Gastrocnemius medialis (tissue), 4 donors: ENCODE measurements at regions not wholly inside any gene's neighbourhood (a gene's known extent, or its start where the extent isn't known, plus 50 kb on each side); places are given as distances from the start of the nearest gene placed in this dataset.

Experiments
- ATAC-seq, 2 donors: fragments of 150-250 bp; one replicate each; pipeline ENCODE4 v1.9.1; 2016
- DNase-seq, 2 donors: peaks; one replicate each; pipeline ENCODE4 v3.0.0-alpha.2; 2019
- H3K27ac ChIP-seq, 4 donors: fragments of 200-600 bp; sonication (generic); 1 replicate in 1 of 4; 2 replicates in 3 of 4; pipeline ENCODE4 v1.5.1; 2016 to 2018; ENCODE audit warnings: mild to moderate bottlenecking in 2 of 4, moderate library complexity in 1 of 4
- H3K27me3 ChIP-seq, 3 donors: fragments of 200-600 bp; sonication (generic) in 2 of 3; 1 replicate in 1 of 3; 2 replicates in 2 of 3; pipeline versions ENCODE4 v1.5.1 to v1.6.0; 2016 to 2019; ENCODE audit warnings: mild to moderate bottlenecking in 1 of 3, moderate library complexity in 1 of 3
- H3K36me3 ChIP-seq, 2 donors: fragments of 200-600 bp; sonication (generic) in 1 of 2; one replicate each; pipeline ENCODE4 v1.5.1; 2017 to 2018
- H3K4me1 ChIP-seq, 2 donors: fragments of 200-600 bp; sonication (generic) in 1 of 2; one replicate each; pipeline ENCODE4 v1.5.1; 2016 to 2017; ENCODE audit warnings: mild to moderate bottlenecking in 2 of 2
- H3K4me3 ChIP-seq, 4 donors: fragments of 200-600 bp; sonication (generic) in 3 of 4; 1 replicate in 1 of 4; 2 replicates in 3 of 4; pipeline ENCODE4 v1.5.1; 2016 to 2019; ENCODE audit warnings: mild to moderate bottlenecking in 2 of 4
- H3K9me3 ChIP-seq, 3 donors: fragments of 200-600 bp; sonication (generic) in 2 of 3; 1 replicate in 1 of 3; 2 replicates in 2 of 3; pipeline ENCODE4 v1.5.1; 2016 to 2019
- CTCF ChIP-seq, 5 experiments: fragments of 450-650 bp in 3 of 5; fragments of 200-600 bp in 2 of 5; sonication (generic) in 2 of 5; IDR thresholded peaks in 4 of 5; conservative IDR thresholded peaks in 1 of 5; 1 replicate in 4 of 5; 2 replicates in 1 of 5; pipeline ENCODE4 v1.5.1; 2016 to 2019; ENCODE audit warnings: antibody characterized with exemption in 5 of 5, mild to moderate bottlenecking in 3 of 5, moderate library complexity in 3 of 5
- POLR2A ChIP-seq, 2 donors: fragments of 450-650 bp; IDR thresholded peaks; one replicate each; pipeline ENCODE4 v1.6.1; 2017; ENCODE audit warnings: antibody characterized with exemption in 2 of 2, mild to moderate bottlenecking in 2 of 2, moderate library complexity in 2 of 2
- in situ Hi-C, 4 donors: fragments of 200-750 bp; cut with MboI; loops; one replicate each; pipeline versions ENCODE4 v1.15.0 to v1.8.0; 2017; ENCODE audit warnings: low sequenced_read_pairs in 4 of 4
- intact Hi-C: fragments of 100-400 bp; cut with DNase I; formaldehyde crosslinking; loops from one replicate; pipeline ENCODE4 v1.15.1; 2023; ENCODE audit warnings: low total_unique reads

GRCh38 chr7:112891698-112892097 is 101.5 kb upstream of the TMEM168 start:
- H3K27ac ChIP-seq, result no peak overlapping the region
- ATAC-seq (no peak), DNase-seq (no peak)
- no peak overlapping the region for H3K4me3 ChIP-seq
- no peaks in the 10 kb centered on the region for H3K4me1 ChIP-seq
- TF ChIP-seq POLR2A (IDR thresholded peaks at IDR 0.05) (no peak), CTCF (IDR thresholded peaks at IDR 0.05 in 4 of 5, conservative IDR thresholded peaks at IDR 0.05 in 1 of 5) (no peak)
- no peaks in the 10 kb centered on the region for H3K9me3 ChIP-seq
- in situ Hi-C loops, result loop anchor here in 2 of 4 donors (25.0 kb wide), 1 partner anchor 354 kb away; no protein-coding TSS in a partner anchor
- peaks cover 0 to 19% of the 10 kb centered on the region in 2 donors for H3K36me3 ChIP-seq
- no peaks in the 10 kb centered on the region for H3K27me3 ChIP-seq
- intact Hi-C loops, result loop anchor here (10.0 kb wide), 1 partner anchor 337 kb away; no protein-coding TSS in a partner anchor

DNA sequence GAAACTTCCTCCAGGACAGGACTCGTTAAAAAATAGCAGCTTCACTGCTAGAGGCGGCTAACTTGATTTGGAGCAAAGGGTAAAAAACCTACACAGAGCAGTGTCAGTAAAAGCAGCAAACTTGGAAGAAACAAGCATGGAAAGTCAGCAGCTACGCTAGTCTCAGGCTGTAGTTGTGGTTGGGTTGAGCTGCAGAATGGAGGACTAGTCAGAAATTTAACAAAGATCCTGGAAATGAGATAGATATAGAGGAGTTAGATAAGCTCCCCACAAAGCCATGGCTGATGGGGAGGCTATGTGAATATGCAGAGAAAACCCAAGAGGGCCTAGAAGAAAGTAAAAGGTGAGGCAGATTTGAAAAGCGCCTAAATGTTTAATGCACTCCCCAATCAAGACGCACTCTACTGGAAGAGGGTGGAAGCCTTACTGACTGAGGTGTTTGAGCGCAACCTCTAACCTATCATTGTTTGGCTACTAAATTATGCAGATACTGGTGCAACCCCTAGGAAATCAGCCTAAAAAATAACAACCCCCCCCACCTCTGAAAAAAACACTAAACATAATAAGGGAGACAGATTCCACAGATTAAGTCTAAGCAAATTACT is 99.7 kb upstream of the TMEM168 start:
- Histone ChIP-seq H3K27me3 (no peaks in the 10 kb centered on the region), H3K27ac (no peak overlapping the region), H3K36me3 (peaks cover 0 to 18% of the 10 kb centered on the region in 2 donors), H3K4me3 (no peak overlapping the region), H3K9me3 (no peaks in the 10 kb centered on the region), H3K4me1 (no peaks in the 10 kb centered on the region)
- TF ChIP-seq CTCF (IDR thresholded peaks at IDR 0.05 in 4 of 5, conservative IDR thresholded peaks at IDR 0.05 in 1 of 5) (no peak), POLR2A (IDR thresholded peaks at IDR 0.05) (no peak)
- in situ Hi-C loops (loop anchor here in 2 of 4 donors (25.0 kb wide), 1 partner anchor 353 kb away; no protein-coding TSS in a partner anchor), intact Hi-C loops (loop anchor here (10.0 kb wide), 1 partner anchor 335 kb away; no protein-coding TSS in a partner anchor)
- DNase-seq (no peak), ATAC-seq (no peak)

GRCh38 chr7:112889268-112889667 is 99.1 kb upstream of the TMEM168 start:
- no peaks in the 10 kb centered on the region for H3K27me3 ChIP-seq
- no peaks in the 10 kb centered on the region for H3K4me1 ChIP-seq
- intact Hi-C loops, result no loop called here
- peaks cover 0 to 11% of the 10 kb centered on the region in 2 donors for H3K36me3 ChIP-seq
- DNase-seq (no peak), ATAC-seq (no peak)
- no peaks in the 10 kb centered on the region for H3K9me3 ChIP-seq
- no peak for TF ChIP-seq POLR2A (IDR thresholded peaks at IDR 0.05)
- no peak for TF ChIP-seq CTCF (IDR thresholded peaks at IDR 0.05 in 4 of 5, conservative IDR thresholded peaks at IDR 0.05 in 1 of 5)
- H3K27ac ChIP-seq, result no peak overlapping the region
- no peak overlapping the region for H3K4me3 ChIP-seq
- in situ Hi-C loops, result loop anchor here in 2 of 4 donors (25.0 kb wide), 1 partner anchor 352 kb away; no protein-coding TSS in a partner anchor

DNA sequence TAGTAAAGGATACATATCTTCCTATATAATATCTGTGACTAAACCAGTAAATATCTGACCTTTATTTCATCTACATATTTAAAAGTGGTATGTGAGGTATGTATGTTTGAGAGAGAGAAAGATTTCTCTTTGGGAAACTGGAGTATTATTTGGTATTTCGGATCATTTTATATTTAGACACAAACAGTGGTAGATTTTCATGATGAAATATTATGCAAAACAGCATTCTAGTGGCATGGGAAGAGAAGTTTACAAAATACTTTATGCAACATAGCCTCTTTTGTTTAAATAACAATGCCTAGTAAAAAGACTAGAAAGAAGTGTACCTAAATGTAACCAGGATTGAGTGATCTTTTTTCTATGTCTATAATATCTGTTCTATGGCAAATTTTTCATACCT is 98.6 kb upstream of the TMEM168 start:
- Histone ChIP-seq H3K36me3 (peaks cover 0 to 6% of the 10 kb centered on the region in 2 donors), H3K9me3 (no peaks in the 10 kb centered on the region), H3K4me3 (no peak overlapping the region), H3K27me3 (no peaks in the 10 kb centered on the region), H3K27ac (no peak overlapping the region), H3K4me1 (peaks cover 0 to under 1% of the 10 kb centered on the region in 2 donors)
- intact Hi-C loops (no loop called here), in situ Hi-C loops (loop anchor here in 2 of 4 donors (25.0 kb wide), 1 partner anchor 351 kb away; no protein-coding TSS in a partner anchor)
- no peak for DNase-seq
- TF ChIP-seq POLR2A (IDR thresholded peaks at IDR 0.05) (no peak), CTCF (IDR thresholded peaks at IDR 0.05 in 4 of 5, conservative IDR thresholded peaks at IDR 0.05 in 1 of 5) (no peak)
- ATAC-seq, result no peak
